ENCODE measurements at regions not wholly inside any gene's neighbourhood (a gene's known extent, or its start where the extent isn't known, plus 50 kb on each side); places are given as distances from the start of the nearest gene placed in this dataset.
A peak's percentile ranks its signal among the peaks of the same experiment; 100 is the strongest.

DNA sequence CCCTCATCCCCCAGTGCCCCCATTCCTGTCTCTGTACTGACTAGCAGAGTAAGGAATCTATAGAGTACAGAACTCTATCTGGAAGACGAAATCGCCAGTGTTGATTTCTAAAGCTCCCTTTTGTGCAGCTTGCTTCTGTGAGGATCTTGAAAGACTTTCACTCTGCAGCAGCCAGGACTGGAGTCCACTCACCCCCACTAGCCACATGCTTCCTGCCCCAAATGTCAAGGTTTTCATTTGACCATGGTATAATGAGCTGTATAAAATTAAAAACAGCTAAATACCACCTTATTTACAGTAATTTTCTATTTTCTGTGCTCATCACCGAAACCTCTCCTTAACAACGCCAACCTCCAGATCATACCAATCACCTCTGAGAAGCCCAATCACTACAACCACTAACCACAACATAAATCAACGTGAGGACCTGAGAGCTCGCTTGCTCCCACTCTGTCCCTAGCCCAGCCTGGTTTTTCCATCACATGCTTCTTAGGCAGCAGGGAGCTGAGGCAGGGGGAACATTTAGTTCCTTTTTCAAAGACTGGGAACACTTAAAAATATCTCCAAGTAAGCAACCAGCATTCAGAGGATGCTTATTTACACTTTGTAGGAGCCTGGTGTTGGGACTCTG lies 56.1 kb upstream of the IRF2BP2 start:
- Histone ChIP-seq H4K20me1 (replicated peaks; ENCODE audit: control insufficient read depth, insufficient read depth, low read length) (no peaks in the 10 kb centered on the region), H3K9me1 (ENCODE audit: control insufficient read depth, insufficient read depth, low read length) (no peaks in the 10 kb centered on the region), H3K36me3 (ENCODE audit: control insufficient read depth, insufficient read depth, low read length) (no peaks in the 10 kb centered on the region), H3K27me3 (ENCODE audit: control insufficient read depth in 2 of 2, insufficient read depth in 2 of 2, low read length in 2 of 2) (no peaks in the 10 kb centered on the region), H3K9me3 (replicated peaks; ENCODE audit: control insufficient read depth, insufficient read depth, low read depth, low read length) (peaks cover 11% of the 10 kb centered on the region), H3K4me1 (replicated peaks in 1 of 2; ENCODE audit: control insufficient read depth in 2 of 2, insufficient read depth in 2 of 2, low read length in 2 of 2) (peaks cover 7 to 15% of the 10 kb centered on the region in 2 experiments; a peak in 4 of 5 replicates), H3K4me3 (no peak overlapping the region), H3K27ac (ENCODE audit: extremely low read depth, low read depth, low read length) (no peak overlapping the region), H3K79me2 (ENCODE audit: control insufficient read depth, insufficient read depth, low read length) (no peaks in the 10 kb centered on the region), H2AFZ (ENCODE audit: low read depth, low read length) (peak overlapping the region; percentile 36; the same call in 1 of the 2 replicates), H3K4me2 (ENCODE audit: insufficient read depth, low read length) (no peak overlapping the region), H3K9ac (ENCODE audit: insufficient read depth in 1 of 2, low read depth in 2 of 2, low read length in 2 of 2) (no peak overlapping the region)
- intact Hi-C loops (cut with micrococcal nuclease) (no loop called here), in situ Hi-C loops (cut with MboI) (no loop called here)
- BruUV-seq (replicated peaks) = no TSS peak
- CTCF ChIA-PET (ENCODE audit: low intra/inter-chr PET ratio) = no interaction called here
- FAIRE-seq (no peak), DNase-seq (ENCODE audit: extremely low read depth in 1 of 4, low spot score in 3 of 4) (no peak), ATAC-seq (no peak)
- POLR2A ChIA-PET = interaction anchor here (0.6 to 1.3 kb wide), 4 partner anchors 22 to 656 kb away, joined by 3 read pairs; no protein-coding TSS in a partner anchor
- WGBS (ENCODE audit: insufficient coverage, low coverage, missing lambda C conversion rate) = 41% methylated on average over 6 of the region's 6 CpGs
- TF ChIP-seq, protein P1, sequence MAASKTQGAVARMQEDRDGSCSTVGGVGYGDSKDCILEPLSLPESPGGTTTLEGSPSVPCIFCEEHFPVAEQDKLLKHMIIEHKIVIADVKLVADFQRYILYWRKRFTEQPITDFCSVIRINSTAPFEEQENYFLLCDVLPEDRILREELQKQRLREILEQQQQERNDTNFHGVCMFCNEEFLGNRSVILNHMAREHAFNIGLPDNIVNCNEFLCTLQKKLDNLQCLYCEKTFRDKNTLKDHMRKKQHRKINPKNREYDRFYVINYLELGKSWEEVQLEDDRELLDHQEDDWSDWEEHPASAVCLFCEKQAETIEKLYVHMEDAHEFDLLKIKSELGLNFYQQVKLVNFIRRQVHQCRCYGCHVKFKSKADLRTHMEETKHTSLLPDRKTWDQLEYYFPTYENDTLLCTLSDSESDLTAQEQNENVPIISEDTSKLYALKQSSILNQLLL (CRISPR knock-in tag; IDR thresholded peaks at IDR 0.05; ENCODE audit: borderline replicate concordance) = no peak
- TF ChIP-seq MEIS2 (IDR thresholded peaks at IDR 0.05; ENCODE audit: partially characterized antibody) = peak; percentile 75
- TF ChIP-seq ZFX (CRISPR knock-in tag; IDR thresholded peaks at IDR 0.05) = no peak
- no peak for TF ChIP-seq HMG20A (CRISPR knock-in tag; conservative IDR thresholded peaks at IDR 0.05)
- no peak for TF ChIP-seq CREB1 (IDR thresholded peaks at IDR 0.05)
- no peak for TF ChIP-seq CREB1 (CRISPR knock-in tag; IDR thresholded peaks at IDR 0.05)
- TF ChIP-seq, protein P2, sequence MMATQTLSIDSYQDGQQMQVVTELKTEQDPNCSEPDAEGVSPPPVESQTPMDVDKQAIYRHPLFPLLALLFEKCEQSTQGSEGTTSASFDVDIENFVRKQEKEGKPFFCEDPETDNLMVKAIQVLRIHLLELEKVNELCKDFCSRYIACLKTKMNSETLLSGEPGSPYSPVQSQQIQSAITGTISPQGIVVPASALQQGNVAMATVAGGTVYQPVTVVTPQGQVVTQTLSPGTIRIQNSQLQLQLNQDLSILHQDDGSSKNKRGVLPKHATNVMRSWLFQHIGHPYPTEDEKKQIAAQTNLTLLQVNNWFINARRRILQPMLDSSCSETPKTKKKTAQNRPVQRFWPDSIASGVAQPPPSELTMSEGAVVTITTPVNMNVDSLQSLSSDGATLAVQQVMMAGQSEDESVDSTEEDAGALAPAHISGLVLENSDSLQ (IDR thresholded peaks at IDR 0.05) = peak; percentile 35; the same call in 1 of the 2 replicates
- TF ChIP-seq, protein P3, sequence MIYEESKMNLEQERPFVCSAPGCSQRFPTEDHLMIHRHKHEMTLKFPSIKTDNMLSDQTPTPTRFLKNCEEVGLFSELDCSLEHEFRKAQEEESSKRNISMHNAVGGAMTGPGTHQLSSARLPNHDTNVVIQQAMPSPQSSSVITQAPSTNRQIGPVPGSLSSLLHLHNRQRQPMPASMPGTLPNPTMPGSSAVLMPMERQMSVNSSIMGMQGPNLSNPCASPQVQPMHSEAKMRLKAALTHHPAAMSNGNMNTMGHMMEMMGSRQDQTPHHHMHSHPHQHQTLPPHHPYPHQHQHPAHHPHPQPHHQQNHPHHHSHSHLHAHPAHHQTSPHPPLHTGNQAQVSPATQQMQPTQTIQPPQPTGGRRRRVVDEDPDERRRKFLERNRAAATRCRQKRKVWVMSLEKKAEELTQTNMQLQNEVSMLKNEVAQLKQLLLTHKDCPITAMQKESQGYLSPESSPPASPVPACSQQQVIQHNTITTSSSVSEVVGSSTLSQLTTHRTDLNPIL (CRISPR knock-in tag; IDR thresholded peaks at IDR 0.05) = no peak
- TF ChIP-seq, protein P4, sequence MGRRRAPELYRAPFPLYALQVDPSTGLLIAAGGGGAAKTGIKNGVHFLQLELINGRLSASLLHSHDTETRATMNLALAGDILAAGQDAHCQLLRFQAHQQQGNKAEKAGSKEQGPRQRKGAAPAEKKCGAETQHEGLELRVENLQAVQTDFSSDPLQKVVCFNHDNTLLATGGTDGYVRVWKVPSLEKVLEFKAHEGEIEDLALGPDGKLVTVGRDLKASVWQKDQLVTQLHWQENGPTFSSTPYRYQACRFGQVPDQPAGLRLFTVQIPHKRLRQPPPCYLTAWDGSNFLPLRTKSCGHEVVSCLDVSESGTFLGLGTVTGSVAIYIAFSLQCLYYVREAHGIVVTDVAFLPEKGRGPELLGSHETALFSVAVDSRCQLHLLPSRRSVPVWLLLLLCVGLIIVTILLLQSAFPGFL (CRISPR knock-in tag; IDR thresholded peaks at IDR 0.05) = no peak
- TF ChIP-seq, protein P5, sequence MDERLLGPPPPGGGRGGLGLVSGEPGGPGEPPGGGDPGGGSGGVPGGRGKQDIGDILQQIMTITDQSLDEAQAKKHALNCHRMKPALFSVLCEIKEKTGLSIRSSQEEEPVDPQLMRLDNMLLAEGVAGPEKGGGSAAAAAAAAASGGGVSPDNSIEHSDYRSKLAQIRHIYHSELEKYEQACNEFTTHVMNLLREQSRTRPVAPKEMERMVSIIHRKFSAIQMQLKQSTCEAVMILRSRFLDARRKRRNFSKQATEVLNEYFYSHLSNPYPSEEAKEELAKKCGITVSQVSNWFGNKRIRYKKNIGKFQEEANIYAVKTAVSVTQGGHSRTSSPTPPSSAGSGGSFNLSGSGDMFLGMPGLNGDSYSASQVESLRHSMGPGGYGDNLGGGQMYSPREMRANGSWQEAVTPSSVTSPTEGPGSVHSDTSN (CRISPR knock-in tag; IDR thresholded peaks at IDR 0.05; ENCODE audit: low read depth) = no peak
- TF ChIP-seq, protein P5 (tag; conservative IDR thresholded peaks at IDR 0.05; ENCODE audit: low read depth) = peak; percentile 49; the same call in 1 of the 2 replicates

Data from K562 (cell line).